H1 (cell line): ENCODE measurements at regions not wholly inside any gene's neighbourhood (a gene's known extent, or its start where the extent isn't known, plus 50 kb on each side); places are given as distances from the start of the nearest gene placed in this dataset.

ENCODE experiments used
- CTCF ChIA-PET: fragments of 300-600 bp; sonication (Branson Sonifier 250); formaldehyde crosslinking; loops from one replicate; lab custom pipeline; 2021; ENCODE audit not compliant: partially characterized antibody; lab: Charles Lee
- POLR2A ChIA-PET: fragments of 300-600 bp; sonication (Branson Sonifier 250); formaldehyde crosslinking; loops from one replicate; lab custom pipeline; 2021; ENCODE audit warnings: inconsistent platforms; ENCODE audit not compliant: partially characterized antibody; lab: Charles Lee
- DNase-seq, 2 experiments: peaks; one replicate each; pipeline versions ENCODE4 v3.0.0 to v3.0.0-alpha.2; 2010 to 2022; ENCODE audit warnings: low spot score in 2 of 2, low read depth in 1 of 2, mixed read lengths in 1 of 2
- FAIRE-seq: peaks from 2 replicates; lab custom pipeline; 2011; peaks lifted over from hg19 to GRCh38; lab: Jason Lieb, UNC
- H2AFZ ChIP-seq: 2 replicates; pipeline ENCODE4 v1.8.1; 2012; ENCODE audit warnings: low read length, inconsistent platforms
- H2AK5ac ChIP-seq: 2 replicates; pipeline ENCODE4 v1.6.1; 2013; ENCODE audit warnings: low read depth, low read length
- H2BK120ac ChIP-seq: replicated peaks from 2 replicates; pipeline ENCODE3; 2013; ENCODE audit warnings: low read depth, low read length, inconsistent platforms
- H2BK12ac ChIP-seq: 2 replicates; pipeline ENCODE4 v1.6.1; 2013; ENCODE audit warnings: low read depth, low read length
- H2BK15ac ChIP-seq: 2 replicates; pipeline ENCODE4 v1.6.1; 2013; ENCODE audit warnings: low read length
- H2BK20ac ChIP-seq: 2 replicates; pipeline ENCODE4 v1.6.1; 2013; ENCODE audit warnings: low read length
- H2BK5ac ChIP-seq: 2 replicates; pipeline ENCODE4 v1.6.1; 2013; ENCODE audit warnings: low read depth, low read length
- H3K14ac ChIP-seq: 2 replicates; pipeline ENCODE4 v1.6.1; 2013; ENCODE audit warnings: inconsistent platforms; ENCODE audit not compliant: insufficient read length
- H3K18ac ChIP-seq: 2 replicates; pipeline ENCODE4 v1.6.1; 2013; ENCODE audit warnings: low read length; ENCODE audit errors: extremely low read depth
- H3K23ac ChIP-seq: 2 replicates; pipeline ENCODE4 v1.6.1; 2013; ENCODE audit warnings: inconsistent platforms; ENCODE audit not compliant: insufficient read length
- H3K23me2 ChIP-seq: 2 replicates; pipeline ENCODE4 v1.6.1; 2013; ENCODE audit warnings: low read depth, low read length
- H3K27ac ChIP-seq: 2 replicates; pipeline ENCODE4 v1.6.1; 2011; ENCODE audit warnings: low read depth, low read length, inconsistent platforms
- H3K27me3 ChIP-seq, 4 experiments: replicated peaks in 1 of 4; 1 replicate in 1 of 4; 2 replicates in 3 of 4; pipeline versions ENCODE4 v1.6.1 to v1.8.1; 2011 to 2013; ENCODE audit warnings: low read length in 3 of 4, mild to moderate bottlenecking in 3 of 4, inconsistent platforms in 2 of 4, mixed read lengths in 2 of 4, moderate library complexity in 1 of 4; ENCODE audit not compliant: control insufficient read depth in 3 of 4, insufficient read depth in 3 of 4; ENCODE audit errors: extremely low read depth in 1 of 4
- H3K36me3 ChIP-seq, 4 experiments: 2 replicates each; pipeline versions ENCODE4 v1.6.1 to v1.8.1; 2011 to 2013; ENCODE audit warnings: mild to moderate bottlenecking in 4 of 4, low read length in 3 of 4, moderate library complexity in 2 of 4, control low read depth in 1 of 4, inconsistent platforms in 1 of 4; ENCODE audit not compliant: insufficient read depth in 4 of 4, control insufficient read depth in 2 of 4
- H3K4ac ChIP-seq: replicated peaks from 2 replicates; pipeline ENCODE3; 2013; ENCODE audit warnings: low read length, low read depth, mixed read lengths, inconsistent platforms; ENCODE audit not compliant: insufficient read length
- H3K4me1 ChIP-seq, 4 experiments: replicated peaks in 1 of 4; 1 replicate in 1 of 4; 2 replicates in 3 of 4; pipeline versions ENCODE4 v1.6.1 to v1.8.1; 2011 to 2013; ENCODE audit warnings: low read length in 3 of 4, inconsistent platforms in 2 of 4, mixed read lengths in 1 of 4; ENCODE audit not compliant: insufficient read depth in 4 of 4, control insufficient read depth in 3 of 4
- H3K4me2 ChIP-seq, 2 experiments: 2 replicates each; pipeline versions ENCODE4 v1.6.1 to v1.8.1; 2011 to 2013; ENCODE audit warnings: low read depth in 2 of 2, low read length in 2 of 2, control low read depth in 1 of 2, inconsistent platforms in 1 of 2, mild to moderate bottlenecking in 1 of 2; ENCODE audit not compliant: insufficient read depth in 1 of 2
- H3K4me3 ChIP-seq, 4 experiments: fragments of 200-600, 300-600 bp in 1 of 4; sonication (generic), shearing (Covaris generic), sonication (Bioruptor Twin) in 1 of 4; 2 replicates each; pipeline versions ENCODE4 v1.5.1 to v1.8.1; 2011 to 2016; ENCODE audit warnings: low read length in 4 of 4, low read depth in 3 of 4, control low read depth in 2 of 4, inconsistent platforms in 2 of 4, mild to moderate bottlenecking in 2 of 4, mixed read lengths in 1 of 4, moderate library complexity in 1 of 4; ENCODE audit not compliant: insufficient read depth in 2 of 4; ENCODE audit errors: extremely low read depth in 1 of 4
- H3K56ac ChIP-seq: replicated peaks from 2 replicates; pipeline ENCODE3; 2013; ENCODE audit warnings: low read depth, mild to moderate bottlenecking, mixed read lengths, low read length, inconsistent platforms; ENCODE audit not compliant: insufficient read length
- H3K79me1 ChIP-seq: 2 replicates; pipeline ENCODE4 v1.6.1; 2013; ENCODE audit warnings: low read depth, low read length, control low read depth
- H3K79me2 ChIP-seq, 2 experiments: 2 replicates each; pipeline versions ENCODE4 v1.6.1 to v1.8.1; 2012 to 2013; ENCODE audit warnings: low read length in 2 of 2, mild to moderate bottlenecking in 2 of 2, inconsistent platforms in 1 of 2; ENCODE audit not compliant: insufficient read depth in 2 of 2, control insufficient read depth in 1 of 2
- H3K9ac ChIP-seq, 4 experiments: replicated peaks in 1 of 4; 1 replicate in 1 of 4; 2 replicates in 3 of 4; pipeline versions ENCODE4 v1.6.1 to v1.8.1; 2011 to 2013; ENCODE audit warnings: low read depth in 3 of 4, low read length in 3 of 4, control low read depth in 2 of 4, mild to moderate bottlenecking in 2 of 4, moderate library complexity in 2 of 4, inconsistent platforms in 1 of 4; ENCODE audit errors: extremely low read depth in 1 of 4
- H3K9me3 ChIP-seq, 2 experiments: 2 replicates each; pipeline versions ENCODE4 v1.6.1 to v1.8.1; 2012 to 2013; ENCODE audit warnings: mild to moderate bottlenecking in 2 of 2, moderate library complexity in 2 of 2, control low read depth in 1 of 2, inconsistent platforms in 1 of 2, low read depth in 1 of 2, low read length in 1 of 2, mixed read lengths in 1 of 2; ENCODE audit not compliant: insufficient read depth in 2 of 2
- H4K20me1 ChIP-seq, 2 experiments: replicated peaks in 1 of 2; 2 replicates each; pipeline versions ENCODE3 to v1.8.1; 2011 to 2013; ENCODE audit warnings: inconsistent platforms in 2 of 2, low read length in 2 of 2, mild to moderate bottlenecking in 1 of 2; ENCODE audit not compliant: insufficient read depth in 2 of 2, control insufficient read depth in 1 of 2
- H4K5ac ChIP-seq: 2 replicates; pipeline ENCODE4 v1.6.1; 2013; ENCODE audit warnings: low read length, low read depth, mixed read lengths, inconsistent platforms; ENCODE audit not compliant: insufficient read length
- H4K8ac ChIP-seq: 2 replicates; pipeline ENCODE4 v1.8.0; 2013; ENCODE audit warnings: mild to moderate bottlenecking, moderate library complexity, low read length, inconsistent platforms; ENCODE audit not compliant: insufficient read depth; ENCODE audit errors: extremely low read depth
- H4K91ac ChIP-seq: replicated peaks from 2 replicates; pipeline ENCODE3; 2013; ENCODE audit warnings: low read length, mixed read lengths, inconsistent platforms; ENCODE audit not compliant: insufficient read length
- BRCA1 ChIP-seq: IDR thresholded peaks from 2 replicates; pipeline ENCODE4 v1.6.1; 2012; ENCODE audit warnings: low read depth, low read length, improper control_type of control experiment
- CREB1 ChIP-seq: IDR thresholded peaks from 2 replicates; pipeline ENCODE4 v1.6.1; 2012; ENCODE audit warnings: inconsistent platforms
- RAD21 ChIP-seq, 2 experiments: IDR thresholded peaks in 1 of 2; conservative IDR thresholded peaks in 1 of 2; 2 replicates each; pipeline ENCODE4 v1.6.1; 2011; ENCODE audit warnings: low read depth in 2 of 2, low read length in 2 of 2, improper control_type of control experiment in 1 of 2, inconsistent platforms in 1 of 2, mild to moderate bottlenecking in 1 of 2, moderate library complexity in 1 of 2
- WGBS, 2 experiments: shearing (Covaris generic) in 1 of 2; methylation state at CpG; one replicate each; pipeline versions ENCODE4 v1.1.6 to v1.1.7; 2013 to 2015; ENCODE audit warnings: low lambda C conversion rate in 2 of 2, mixed read lengths in 2 of 2, inconsistent platforms in 1 of 2, low coverage in 1 of 2, missing lambda C conversion rate in 1 of 2; ENCODE audit not compliant: insufficient replicate concordance in 2 of 2, insufficient coverage in 1 of 2, insufficient read length in 1 of 2; ENCODE audit errors: extremely low coverage in 1 of 2, missing lambda C conversion rate in 1 of 2; 5-methylcytosine and 5-hydroxymethylcytosine counted together

GRCh38 chr1:38201431-38201830 is 154.8 kb upstream of the POU3F1 start:
- Histone ChIP-seq H3K9me3 (peaks cover 0 to 4% of the 10 kb centered on the region in 2 experiments; a peak in 2 of 4 replicates), H4K20me1 (no peaks in the 10 kb centered on the region), H2BK12ac (no peak overlapping the region), H2BK15ac (no peak overlapping the region), H3K27me3 (no peaks in the 10 kb centered on the region), H3K4ac (no peak overlapping the region), H2BK5ac (no peak overlapping the region), H3K23me2 (no peaks in the 10 kb centered on the region), H3K27ac (no peak overlapping the region), H3K36me3 (no peaks in the 10 kb centered on the region), H2BK120ac (no peak overlapping the region), H3K4me2 (no peak overlapping the region), H3K9ac (no peak overlapping the region), H3K4me1 (peaks cover 0 to 2% (median 0%) of the 10 kb centered on the region in 4 experiments; a peak in 2 of 7 replicates), H3K79me1 (no peaks in the 10 kb centered on the region), H3K4me3 (no peak overlapping the region), H3K23ac (no peak overlapping the region), H4K5ac (no peak overlapping the region), H3K56ac (no peak overlapping the region), H3K14ac (no peak overlapping the region), H3K18ac (no peak overlapping the region), H2AFZ (no peak overlapping the region), H2AK5ac (no peak overlapping the region), H2BK20ac (no peak overlapping the region), H4K8ac (no peak overlapping the region), H3K79me2 (no peaks in the 10 kb centered on the region), H4K91ac (no peak overlapping the region)
- 86% methylated on average over 1 of the region's 1 CpG; no CpG with 5 or more reads in 1 of the 2 experiments for WGBS, 2 experiments
- CTCF ChIA-PET: interaction anchor here (0.7 kb wide), 1 partner anchor 1457 kb away, joined by 3 read pairs; no protein-coding TSS in a partner anchor
- POLR2A ChIA-PET: no interaction called here
- TF ChIP-seq RAD21 (IDR thresholded peaks at IDR 0.05 in 1 of 2, conservative IDR thresholded peaks at IDR 0.05 in 1 of 2; ENCODE audit: low read depth in 2 of 2, low read length in 2 of 2) (no peak), CREB1 (no peak), BRCA1 (no peak)
- no peak for FAIRE-seq
- no peak for DNase-seq
